Stimulated activated CD8-positive, alpha-beta memory T cell treated with anti-CD3 and anti-CD28 coated beads, Interleukin-7, amount 100 ng/mL, for 4 hours (primary cell): ENCODE measurements at regions not wholly inside any gene's neighbourhood (a gene's known extent, or its start where the extent isn't known, plus 50 kb on each side); places are given as distances from the start of the nearest gene placed in this dataset.

Source experiments
- DNase-seq, 2 donors: peaks; one replicate each; pipeline ENCODE4 v3.0.0-alpha.2; 2020; ENCODE audit warnings: low read depth in 2 of 2

DNA sequence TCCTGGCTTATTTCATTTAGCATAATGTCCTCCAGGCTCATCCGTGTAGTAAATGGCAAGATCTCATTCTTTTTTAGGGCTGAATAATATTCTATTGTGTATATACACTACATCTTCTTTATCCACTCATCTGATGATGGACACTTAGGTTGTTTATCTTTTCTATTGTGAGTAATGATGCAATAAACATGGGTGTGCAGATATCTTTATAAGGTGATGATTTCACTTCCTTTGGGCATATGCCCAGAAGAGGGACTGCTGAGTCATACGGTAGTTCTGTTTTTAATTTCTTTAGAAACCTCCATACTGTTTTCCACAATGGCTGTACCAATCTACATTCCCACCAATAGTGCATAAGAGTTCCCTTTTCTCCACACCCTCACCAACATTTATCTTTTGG is 317.6 kb upstream of the CNKSR2 start:
- DNase-seq, result no peak

- no peak for DNase-seq
Measured at GRCh38 chrX:21047034-21047455, 327.2 kb upstream of the CNKSR2 start.

DNA sequence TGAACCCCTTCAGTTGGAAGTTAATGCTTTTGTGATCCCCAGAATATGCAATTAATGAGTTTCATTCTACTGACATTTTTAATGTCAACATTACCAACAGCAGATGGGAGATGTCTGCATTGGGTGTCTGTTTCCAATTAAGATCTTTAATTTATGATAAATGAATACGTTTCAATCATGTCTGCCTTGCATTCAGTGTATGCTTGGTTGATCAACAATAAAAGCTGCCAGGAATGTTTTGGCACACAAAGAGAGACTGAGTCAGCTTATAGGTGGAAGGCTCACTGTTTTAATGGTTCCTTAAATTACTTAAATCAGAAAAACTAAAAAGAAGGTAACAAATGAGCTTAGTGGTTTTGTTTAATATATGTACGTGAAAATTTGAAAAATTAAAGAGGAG is 359.9 kb upstream of the CNKSR2 start:
- DNase-seq, result no peak

DNA sequence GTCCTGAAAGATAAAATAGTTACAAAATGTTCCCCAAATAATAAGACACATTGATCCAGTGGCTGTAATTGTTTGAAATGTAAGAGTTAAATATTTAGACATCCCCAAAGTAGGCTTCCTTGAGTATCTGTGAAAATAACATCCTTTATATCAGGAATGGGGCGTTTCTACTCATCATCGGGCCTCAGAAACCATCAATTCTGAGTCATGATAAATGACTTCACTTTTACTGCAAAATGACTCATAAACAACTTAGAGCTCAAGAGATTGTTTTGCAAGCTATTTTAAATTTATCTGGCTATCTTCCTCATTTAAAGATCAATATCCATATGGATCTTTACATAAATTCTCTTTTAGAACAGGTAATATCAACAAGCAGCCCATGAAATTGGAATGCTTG is 369.4 kb upstream of the CNKSR2 start:
- no peak for DNase-seq

GRCh38 chrX:20995829-20996228 is 378.4 kb upstream of the CNKSR2 start:
- DNase-seq, result no peak

- DNase-seq, result no peak
Measured at GRCh38 chrX:20989361-20989760, 384.9 kb upstream of the CNKSR2 start.

DNA sequence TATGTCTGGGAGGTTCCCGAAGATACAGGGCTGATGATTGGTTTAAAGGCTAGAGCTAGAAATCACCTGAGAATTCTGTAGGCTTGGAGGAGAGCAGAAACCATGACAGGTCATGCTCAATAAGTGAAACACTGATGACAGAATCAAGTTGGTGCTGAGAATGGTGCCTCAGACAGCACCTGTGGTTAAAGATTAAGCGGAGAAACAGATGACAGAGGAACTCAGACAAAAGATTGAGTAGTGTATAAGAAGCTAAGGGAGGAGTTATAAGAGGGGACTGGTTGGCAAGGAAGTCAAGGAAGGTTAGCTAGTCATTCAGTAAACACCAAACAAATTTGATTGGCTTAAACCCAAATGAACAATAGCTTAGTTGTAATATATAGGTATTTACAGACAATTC is 385.4 kb upstream of the CNKSR2 start:
- DNase-seq, result no peak

DNA sequence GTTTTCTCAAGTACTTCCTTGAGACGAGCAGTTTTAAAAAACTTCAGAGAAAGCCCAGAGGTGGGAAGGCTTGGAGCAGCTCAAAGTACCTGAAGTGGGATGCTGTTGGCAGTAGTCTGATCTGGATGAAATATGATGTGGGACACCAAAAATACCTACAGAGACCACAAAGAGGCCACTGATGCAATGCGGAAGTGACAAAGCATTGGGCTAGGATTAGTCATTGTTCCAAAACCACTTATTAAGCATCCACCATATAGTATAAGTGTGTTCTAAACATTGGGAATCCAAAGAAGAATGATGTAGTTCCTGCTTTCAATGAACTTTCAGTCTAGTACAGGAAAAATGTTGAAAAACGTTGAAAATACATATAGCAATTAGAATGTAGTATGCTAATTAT is 386.1 kb upstream of the CNKSR2 start:
- no peak for DNase-seq

GRCh38 chrX:20980426-20980825 is 393.8 kb upstream of the CNKSR2 start:
- no peak for DNase-seq

DNA sequence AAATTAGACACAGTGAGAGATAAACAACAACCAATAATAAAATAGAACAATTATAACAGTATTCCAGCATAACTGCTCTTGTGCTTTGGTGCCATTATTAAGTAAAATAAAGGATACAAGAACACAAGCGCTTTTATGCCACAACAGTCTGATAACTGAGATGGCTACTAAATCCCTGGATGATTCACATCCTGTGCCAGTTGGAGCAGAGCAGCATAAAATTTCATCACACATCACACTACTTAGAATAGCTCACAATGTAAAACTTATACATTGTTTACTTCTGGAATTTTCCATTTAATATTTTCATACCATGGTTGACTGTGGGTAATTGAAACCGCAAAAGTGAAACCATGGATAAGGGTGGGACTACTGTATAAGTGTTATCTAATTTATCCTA is 399.9 kb upstream of the CNKSR2 start:
- DNase-seq, result no peak

DNA sequence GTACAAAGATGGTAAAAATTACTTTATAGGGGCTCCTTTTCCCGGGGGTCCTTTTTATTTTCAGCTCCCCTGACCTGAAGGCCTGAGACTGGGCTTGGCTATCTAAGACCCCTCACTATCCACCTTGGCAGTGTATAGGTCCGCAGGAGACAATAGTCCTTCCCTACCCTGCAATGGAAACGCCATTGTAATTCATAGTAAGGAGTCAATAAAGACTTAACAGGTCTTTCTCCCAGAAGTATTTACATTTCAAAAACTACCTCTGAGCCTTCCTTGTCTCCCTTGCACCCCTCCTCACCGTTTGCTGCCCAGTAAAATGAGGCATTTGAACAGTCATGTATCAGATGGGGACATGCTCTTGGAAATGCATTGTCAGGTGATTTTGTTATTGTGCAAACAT is 401.2 kb upstream of the CNKSR2 start:
- DNase-seq, result no peak

GRCh38 chrX:20971250-20971649 is 403.0 kb upstream of the CNKSR2 start:
- DNase-seq, result no peak

GRCh38 chrX:20969565-20969964 is 404.7 kb upstream of the CNKSR2 start:
- DNase-seq, result no peak

DNA sequence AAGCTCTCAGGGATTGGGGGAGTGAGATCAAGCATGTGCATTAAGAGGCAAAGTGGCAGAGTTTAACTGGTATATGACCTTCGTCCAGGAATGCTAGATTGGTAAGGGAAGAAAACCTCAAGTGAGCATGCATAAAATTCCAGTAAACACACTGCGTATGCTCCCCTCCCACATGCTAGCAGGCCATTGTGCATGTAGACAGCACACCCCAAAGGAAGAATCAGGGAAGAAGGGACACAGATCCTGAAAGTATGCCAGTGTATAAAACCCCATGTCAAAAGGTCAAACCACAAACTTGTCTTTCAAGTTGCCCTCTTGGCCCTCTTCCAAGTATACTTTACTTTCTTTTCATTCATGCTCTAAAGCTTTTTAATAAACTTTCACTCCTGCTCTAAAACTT is 405.2 kb upstream of the CNKSR2 start:
- no peak for DNase-seq

GRCh38 chrX:20967725-20968124 is 406.5 kb upstream of the CNKSR2 start:
- DNase-seq, result no peak

DNA sequence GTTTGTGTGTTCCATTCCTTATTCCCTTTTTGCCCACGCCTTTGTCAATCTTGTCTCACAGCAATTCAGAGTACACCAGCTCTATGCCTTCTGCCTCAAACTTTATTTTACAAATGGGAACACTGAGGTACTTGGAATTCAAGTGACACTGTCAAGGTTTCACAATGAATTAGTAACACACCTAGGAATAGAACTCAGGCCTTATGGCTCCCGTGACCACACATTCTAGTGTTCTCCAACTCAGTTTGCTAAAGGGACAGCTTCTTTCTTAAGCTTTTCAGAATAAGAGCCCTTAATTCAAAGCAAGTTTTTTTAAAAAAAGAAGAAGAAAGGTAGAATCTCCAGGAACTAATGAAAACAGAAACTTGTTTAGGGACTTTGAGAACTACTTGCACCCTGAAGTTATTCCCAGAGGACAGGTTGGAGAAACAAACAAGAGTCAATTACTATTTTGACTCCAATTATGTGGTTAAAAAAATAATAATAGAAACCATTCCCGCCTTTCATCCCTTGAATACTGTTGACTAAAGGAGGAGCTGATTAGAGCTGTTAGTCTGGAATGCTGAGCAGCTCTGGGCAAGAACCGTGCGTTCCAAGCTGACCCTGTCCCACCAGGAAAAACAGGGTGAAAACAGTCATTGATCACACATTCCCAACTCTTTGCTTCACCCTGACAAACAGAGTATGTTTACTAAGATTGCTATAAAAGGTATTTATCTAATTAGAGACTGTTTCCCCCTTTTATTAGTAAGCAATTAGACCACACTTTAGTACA is 408.8 kb upstream of the CNKSR2 start:
- DNase-seq, result no peak

- no peak for DNase-seq
Measured at GRCh38 chrX:20954014-20954413, 420.2 kb upstream of the CNKSR2 start.

GRCh38 chrX:20952180-20952579 is 422.0 kb upstream of the CNKSR2 start:
- DNase-seq, result no peak

DNA sequence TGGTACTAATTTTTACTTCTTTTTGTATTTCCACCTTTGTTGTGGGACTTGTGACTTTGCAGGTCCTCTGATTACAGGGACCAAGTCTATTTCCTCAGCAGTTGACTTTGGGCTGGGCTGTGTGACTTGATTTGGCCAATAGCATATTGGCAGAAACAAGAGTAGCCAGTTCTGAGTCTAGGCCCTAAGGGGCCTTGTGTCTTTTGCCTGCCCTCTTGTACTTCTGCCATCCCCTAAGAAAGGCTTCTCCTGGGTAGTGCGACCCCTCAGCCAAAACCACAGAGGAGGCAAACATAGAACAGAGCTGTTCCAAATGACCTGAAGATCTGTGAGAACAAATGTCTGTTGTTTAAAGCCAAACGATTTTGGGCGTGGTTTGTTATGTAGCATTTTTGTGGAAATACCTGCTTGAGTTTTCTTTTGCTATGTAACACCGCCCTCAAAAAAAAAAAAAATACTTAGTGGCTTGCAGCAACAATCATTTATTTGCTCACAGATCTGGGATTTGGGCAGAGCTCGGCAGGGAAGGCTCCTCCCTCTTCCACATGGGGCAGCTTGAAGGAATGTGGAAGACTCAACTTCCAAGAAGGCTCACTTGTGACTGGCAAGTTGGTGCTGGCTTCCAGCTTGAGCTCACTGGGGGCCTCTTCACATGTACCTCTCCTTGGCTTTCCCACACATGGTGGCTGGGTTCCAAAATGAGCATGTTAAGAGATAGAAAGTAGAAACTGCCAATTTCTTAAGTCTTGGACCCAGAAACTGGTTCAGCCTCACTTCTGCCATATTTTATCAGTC is 423.0 kb upstream of the CNKSR2 start:
- no peak for DNase-seq

DNA sequence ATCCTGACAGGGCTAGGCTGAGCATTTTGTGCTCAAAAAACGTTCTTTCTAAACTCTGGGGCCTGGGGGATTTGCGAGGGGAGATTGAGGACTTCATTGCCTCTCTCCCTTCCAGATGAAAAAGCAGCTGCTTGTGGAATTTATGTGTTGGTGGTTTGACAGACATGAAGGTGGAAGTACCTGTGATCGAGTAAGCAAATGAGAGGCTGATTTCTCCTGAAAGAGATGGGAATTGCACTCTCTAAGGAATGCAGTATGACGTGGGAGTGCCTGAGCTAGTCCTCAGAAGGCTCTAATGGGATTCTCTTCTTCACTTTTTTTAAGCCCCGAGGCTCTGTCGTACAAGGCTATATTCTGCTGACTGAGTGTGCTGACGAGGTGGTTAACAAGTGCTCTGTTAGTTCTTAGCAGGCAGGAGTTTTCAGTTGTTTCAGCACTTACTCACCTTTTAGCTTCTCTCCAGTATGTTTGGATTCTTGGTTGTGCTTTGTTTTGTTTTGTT is 426.8 kb upstream of the CNKSR2 start:
- DNase-seq, result no peak

- DNase-seq, result no peak
Measured at GRCh38 chrX:20913760-20914159, 460.5 kb upstream of the CNKSR2 start.

DNA sequence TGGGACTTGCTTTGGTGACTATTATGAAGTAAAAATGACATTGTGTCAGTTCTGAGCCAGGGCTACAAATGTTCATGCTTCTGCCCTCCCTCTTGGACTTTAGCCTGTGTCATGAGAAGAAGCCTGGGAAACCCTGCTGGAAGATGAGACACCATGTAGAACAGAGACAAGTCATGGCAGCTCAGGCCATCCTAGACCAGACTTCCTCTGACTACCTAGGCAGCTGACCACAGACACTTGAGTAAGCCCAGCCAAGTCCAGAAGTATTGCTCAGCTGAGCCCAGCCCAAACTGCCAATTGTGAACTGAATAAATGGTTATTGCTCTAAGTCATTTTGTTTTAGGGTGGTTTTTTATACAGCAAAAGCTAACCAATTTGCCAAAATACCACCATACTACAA is 467.6 kb upstream of the CNKSR2 start:
- DNase-seq, result no peak

- no peak for DNase-seq
Measured at GRCh38 chrX:20884565-20884964, 489.7 kb upstream of the CNKSR2 start.
